ENCODE measurements at regions not wholly inside any gene's neighbourhood (a gene's known extent, or its start where the extent isn't known, plus 50 kb on each side); places are given as distances from the start of the nearest gene placed in this dataset.

- 31 to 75% (median 56%) methylated on average over 1 of the region's 1 CpG for WGBS, 5 donors
- intact Hi-C loops (cut with DNase I; ENCODE audit: low total_unique reads), result no loop called here
- Histone ChIP-seq H3K4me3 (no peak overlapping the region), H3K9me3 (no peaks in the 10 kb centered on the region), H3K36me3 (no peaks in the 10 kb centered on the region), H3K4me1 (no peaks in the 10 kb centered on the region), H3K27ac (no peak overlapping the region), H3K27me3 (no peaks in the 10 kb centered on the region)
- DNase-seq, result no peak
- TF ChIP-seq EP300 (IDR thresholded peaks at IDR 0.05), result no peak
- no peak for TF ChIP-seq POLR2A (IDR thresholded peaks at IDR 0.05)
- TF ChIP-seq POLR2AphosphoS5 (IDR thresholded peaks at IDR 0.05), result no peak
- TF ChIP-seq CTCF (IDR thresholded peaks at IDR 0.05), result no peak
Measured at GRCh38 chr7:136150311-136150710, 173.2 kb upstream of the MTPN start.

- Histone ChIP-seq H3K27ac (no peak overlapping the region), H3K36me3 (no peaks in the 10 kb centered on the region), H3K4me1 (no peaks in the 10 kb centered on the region), H3K9me3 (no peaks in the 10 kb centered on the region), H3K27me3 (no peaks in the 10 kb centered on the region), H3K4me3 (no peak overlapping the region)
- no peak for DNase-seq
- TF ChIP-seq POLR2A (IDR thresholded peaks at IDR 0.05) (no peak), EP300 (IDR thresholded peaks at IDR 0.05) (no peak), CTCF (IDR thresholded peaks at IDR 0.05) (no peak), POLR2AphosphoS5 (IDR thresholded peaks at IDR 0.05) (no peak)
- intact Hi-C loops (cut with DNase I; ENCODE audit: low total_unique reads), result no loop called here
- 63 to 70% (median 66%) methylated on average over 5 of the region's 5 CpGs for WGBS, 5 donors
Measured at GRCh38 chr7:136148920-136149319, 171.8 kb upstream of the MTPN start.

- no peak for DNase-seq
- 89 to 97% (median 94%) methylated on average over 1 of the region's 1 CpG for WGBS, 5 donors
- Histone ChIP-seq H3K4me1 (peaks cover 0 to 3% (median 0%) of the 10 kb centered on the region in 4 donors), H3K27me3 (no peaks in the 10 kb centered on the region), H3K36me3 (no peaks in the 10 kb centered on the region), H3K9me3 (no peaks in the 10 kb centered on the region), H3K27ac (no peak overlapping the region), H3K4me3 (no peak overlapping the region)
- TF ChIP-seq CTCF (IDR thresholded peaks at IDR 0.05) (no peak), POLR2AphosphoS5 (IDR thresholded peaks at IDR 0.05) (no peak), POLR2A (IDR thresholded peaks at IDR 0.05) (no peak), EP300 (IDR thresholded peaks at IDR 0.05) (no peak)
- intact Hi-C loops (cut with DNase I; ENCODE audit: low total_unique reads), result no loop called here
Measured at GRCh38 chr7:136146925-136147324, 169.8 kb upstream of the MTPN start.

GRCh38 chr7:136144182-136144581, 167.0 kb upstream of the MTPN start:
- H3K9me3 ChIP-seq, result no peaks in the 10 kb centered on the region
- no peaks in the 10 kb centered on the region for H3K27me3 ChIP-seq
- no peak overlapping the region for H3K27ac ChIP-seq
- H3K4me1 ChIP-seq, result peaks cover 0 to 3% (median 0%) of the 10 kb centered on the region in 4 donors
- intact Hi-C loops (cut with DNase I; ENCODE audit: low total_unique reads), result no loop called here
- TF ChIP-seq CTCF (IDR thresholded peaks at IDR 0.05) (no peak), POLR2A (IDR thresholded peaks at IDR 0.05) (no peak), POLR2AphosphoS5 (IDR thresholded peaks at IDR 0.05) (no peak), EP300 (IDR thresholded peaks at IDR 0.05) (no peak)
- DNase-seq, result peak in 1 of 2 donors; percentile 30
- no peaks in the 10 kb centered on the region for H3K36me3 ChIP-seq
- WGBS, 5 donors, result 80 to 90% (median 88%) methylated on average over 2 of the region's 2 CpGs
- H3K4me3 ChIP-seq, result no peak overlapping the region

Measured in stomach (tissue), 8 donors.